GM23248 (cell line): ENCODE measurements at regions not wholly inside any gene's neighbourhood (a gene's known extent, or its start where the extent isn't known, plus 50 kb on each side); places are given as distances from the start of the nearest gene placed in this dataset.
"Not testable (repeated sequence)": the region's sequence is repeated elsewhere in the genome, so short reads cannot be mapped to it uniquely, and the experiment has no call there.

Experiments used
- DNase-seq: peaks from one replicate; pipeline ENCODE4 v3.0.0-alpha.2; 2015
- H2AFZ ChIP-seq: fragments of 200-600 bp; sonication (generic); 2 replicates; pipeline ENCODE4 v1.6.1; 2016; ENCODE audit warnings: antibody characterized with exemption
- H3F3A ChIP-seq: fragments of 200-600 bp; sonication (generic); 2 replicates; pipeline ENCODE4 v1.6.1; 2016; ENCODE audit warnings: mild to moderate bottlenecking, antibody characterized with exemption, mixed run types; ENCODE audit not compliant: insufficient read depth
- H3K27ac ChIP-seq: fragments of 200-600 bp; sonication (generic); 2 replicates; pipeline ENCODE4 v1.5.1; 2016; ENCODE audit warnings: mild to moderate bottlenecking
- H3K27me3 ChIP-seq: fragments of 200-600 bp; sonication (generic); replicated peaks from 2 replicates; pipeline ENCODE4 v1.6.1; 2016; ENCODE audit warnings: mild to moderate bottlenecking; ENCODE audit not compliant: insufficient read depth
- H3K36me3 ChIP-seq: fragments of 200-600 bp; sonication (generic); 2 replicates; pipeline ENCODE4 v1.6.1; 2016; ENCODE audit warnings: low read depth, mild to moderate bottlenecking
- H3K4me1 ChIP-seq: fragments of 200-600 bp; sonication (generic); 2 replicates; pipeline ENCODE4 v1.6.1; 2016; ENCODE audit warnings: mild to moderate bottlenecking; ENCODE audit not compliant: insufficient read depth
- H3K4me2 ChIP-seq: fragments of 200-600 bp; sonication (generic); one replicate; pipeline ENCODE4 v1.6.1; 2016; ENCODE audit warnings: mild to moderate bottlenecking; ENCODE audit not compliant: unreplicated experiment
- H3K4me3 ChIP-seq: fragments of 200-600 bp; sonication (generic); 2 replicates; pipeline ENCODE4 v1.5.1; 2016; ENCODE audit warnings: mild to moderate bottlenecking
- H3K79me2 ChIP-seq: fragments of 200-600 bp; sonication (generic); 2 replicates; pipeline ENCODE4 v1.6.1; 2016; ENCODE audit warnings: mild to moderate bottlenecking; ENCODE audit not compliant: insufficient read depth
- H3K9ac ChIP-seq: fragments of 200-600 bp; sonication (generic); 2 replicates; pipeline ENCODE4 v1.6.1; 2016; ENCODE audit warnings: mild to moderate bottlenecking
- H3K9me2 ChIP-seq: fragments of 200-600 bp; sonication (generic); 2 replicates; pipeline ENCODE4 v1.6.1; 2016; ENCODE audit warnings: mixed run types, mild to moderate bottlenecking, moderate library complexity; ENCODE audit not compliant: insufficient read depth
- H3K9me3 ChIP-seq: fragments of 200-600 bp; sonication (generic); one replicate; pipeline ENCODE4 v1.6.1; 2017; ENCODE audit warnings: low read depth
- H4K20me1 ChIP-seq: fragments of 200-600 bp; sonication (generic); 2 replicates; pipeline ENCODE4 v1.6.0; 2016; ENCODE audit not compliant: insufficient read depth
- EZH2 ChIP-seq: fragments of 200-600 bp; sonication (generic); IDR thresholded peaks from 2 replicates; pipeline ENCODE4 v1.6.1; 2018; ENCODE audit warnings: antibody characterized with exemption, mild to moderate bottlenecking; ENCODE audit not compliant: insufficient read depth, poor library complexity, severe bottlenecking
- EZH2phosphoT487 ChIP-seq: fragments of 200-600 bp; sonication (generic); IDR thresholded peaks from 2 replicates; pipeline ENCODE4 v1.6.1; 2018; ENCODE audit warnings: antibody characterized with exemption, moderate library complexity, mild to moderate bottlenecking, low read depth; ENCODE audit not compliant: insufficient read depth
- WGBS, 2 experiments: methylation state at CpG; one replicate each; pipeline ENCODE4 v1.1.6; 2015 to 2017; ENCODE audit warnings: low lambda C conversion rate in 2 of 2, low coverage in 1 of 2; ENCODE audit errors: missing lambda C conversion rate in 2 of 2; 5-methylcytosine and 5-hydroxymethylcytosine counted together
- in situ Hi-C: fragments of 300-500 bp; cut with MboI; formaldehyde crosslinking; loops from 2 replicates; pipeline ENCODE4 v1.15.0; 2020

DNA sequence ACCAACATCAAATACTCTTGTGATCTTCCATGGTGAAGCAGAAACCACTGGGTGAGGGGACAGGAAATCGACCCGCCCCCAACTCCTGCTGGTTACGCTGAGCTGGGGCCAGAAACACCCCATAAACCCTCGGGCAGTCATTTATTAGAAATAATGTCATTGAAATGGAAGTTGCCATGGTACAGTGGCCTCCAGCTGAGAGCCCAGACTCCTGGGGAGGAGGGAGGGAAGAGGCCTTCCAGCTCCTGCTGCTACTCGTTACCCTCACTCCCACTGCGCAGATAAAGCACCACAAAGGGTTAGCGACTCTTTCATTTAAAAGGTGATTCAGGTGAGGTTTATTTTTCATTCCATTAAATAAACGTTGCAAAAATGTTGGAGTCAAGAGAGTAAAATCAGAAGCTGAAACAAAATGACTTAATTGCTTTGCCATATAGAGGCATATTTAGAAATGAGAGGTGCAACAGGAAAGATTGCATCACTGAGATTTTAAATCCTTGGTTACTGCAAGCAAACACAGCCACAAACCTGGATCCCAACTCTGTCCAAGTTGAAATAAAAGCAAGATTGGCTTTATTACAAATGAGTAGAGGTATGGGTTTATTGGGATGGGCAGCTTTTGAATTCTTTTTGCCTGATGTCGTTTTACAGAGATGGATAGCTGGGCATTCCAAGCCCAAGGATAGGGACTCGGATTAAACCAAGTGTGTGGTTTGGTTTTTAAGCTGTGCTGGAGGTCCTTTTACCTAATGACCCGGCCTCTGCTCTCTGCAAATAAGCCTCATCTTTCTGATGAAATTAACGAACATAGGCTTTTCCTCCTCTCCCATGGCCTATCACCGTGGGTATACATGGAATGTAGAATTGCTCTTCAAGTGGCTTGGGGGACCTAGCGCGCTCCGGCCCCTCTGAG is 92.0 kb downstream of the LYZL1 start:
- not testable (repeated sequence) for DNase-seq, H3K4me1 ChIP-seq, H3K9ac ChIP-seq, H3K36me3 ChIP-seq, H2AFZ ChIP-seq, H3F3A ChIP-seq, H3K9me2 ChIP-seq, H3K4me2 ChIP-seq, H3K4me3 ChIP-seq, H3K79me2 ChIP-seq, H3K27me3 ChIP-seq, H4K20me1 ChIP-seq, H3K27ac ChIP-seq, H3K9me3 ChIP-seq
- 52 to 53% methylated on average over 16 of the region's 16 CpGs for WGBS, 2 experiments
- in situ Hi-C loops, result loop anchor here (10.0 kb wide), 1 partner anchor 124 kb away; no protein-coding TSS in a partner anchor

DNA sequence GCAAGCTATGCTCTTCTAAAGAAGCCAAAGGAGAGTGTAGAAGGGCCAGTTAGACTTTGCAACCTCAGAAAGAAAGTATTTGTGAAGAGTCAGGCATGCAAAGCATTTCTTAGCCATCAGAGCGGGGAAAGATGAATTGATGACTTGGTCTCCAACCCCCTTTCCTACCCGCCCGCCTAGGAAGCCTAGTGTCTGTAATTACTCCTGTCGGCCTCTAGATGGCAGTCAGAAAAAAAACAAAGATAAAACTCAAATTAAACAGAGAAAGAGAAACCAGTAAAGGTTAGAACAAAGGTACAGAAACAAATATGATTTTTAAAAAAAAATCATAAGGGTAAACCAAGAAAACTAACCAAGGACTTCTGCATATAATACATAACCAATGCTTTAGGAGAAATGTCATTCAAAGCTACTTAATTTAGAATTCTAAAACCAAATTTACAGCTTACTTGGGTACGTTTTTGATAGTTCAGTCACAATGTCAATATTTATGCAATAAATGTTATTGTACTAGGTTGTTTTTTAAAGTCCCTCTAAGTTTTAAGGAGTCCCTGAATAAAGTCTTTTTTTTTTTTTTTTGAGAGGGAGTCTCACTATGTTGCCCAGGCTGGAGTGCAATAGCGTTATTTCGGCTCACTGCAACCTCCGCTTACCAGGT is 97.6 kb downstream of the LYZL1 start:
- no peaks in the 10 kb centered on the region for H3K4me1 ChIP-seq
- H3K4me2 ChIP-seq, result no peak overlapping the region
- H3K9me2 ChIP-seq, result no peaks in the 10 kb centered on the region
- WGBS, 2 experiments, result 41 to 48% methylated on average over 8 of the region's 8 CpGs
- no peaks in the 10 kb centered on the region for H4K20me1 ChIP-seq
- H3K9ac ChIP-seq, result no peak overlapping the region
- in situ Hi-C loops, result loop anchor here (10.0 kb wide), 1 partner anchor 118 kb away; no protein-coding TSS in a partner anchor
- DNase-seq, result peak; percentile 58
- no peaks in the 10 kb centered on the region for H3K9me3 ChIP-seq
- peaks cover 22% of the 10 kb centered on the region for H3K27me3 ChIP-seq
- TF ChIP-seq EZH2 (no peak), EZH2phosphoT487 (no peak)
- no peaks in the 10 kb centered on the region for H3K79me2 ChIP-seq
- no peaks in the 10 kb centered on the region for H3K36me3 ChIP-seq
- no peak overlapping the region for H3K27ac ChIP-seq
- H3K4me3 ChIP-seq, result no peak overlapping the region
- no peaks in the 10 kb centered on the region for H3F3A ChIP-seq
- 0 out of 2 replicates have a peak overlapping the region, but pooled peaks have one; percentile 31 for H2AFZ ChIP-seq

DNA sequence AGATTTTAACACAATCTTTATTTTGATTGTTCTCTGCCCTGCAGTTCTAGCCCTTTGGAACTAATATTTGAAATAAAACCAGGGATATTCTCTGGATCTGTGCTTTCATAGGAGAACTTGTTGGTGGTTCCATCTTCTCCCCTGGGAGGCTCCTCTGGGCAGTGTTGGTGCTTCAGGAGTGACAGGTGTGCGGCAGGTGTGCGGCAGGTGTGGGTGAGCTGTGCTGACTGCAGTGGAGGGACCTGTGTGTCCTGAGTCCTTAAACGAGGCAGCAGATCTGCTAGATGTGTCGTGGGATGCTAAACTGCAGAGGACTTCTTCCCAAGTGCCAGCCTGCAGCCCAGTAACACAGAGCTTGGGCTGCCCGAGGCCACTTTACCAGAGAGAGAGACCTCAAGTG is 98.4 kb downstream of the LYZL1 start:
- WGBS, 2 experiments, result 43 to 50% methylated on average over 5 of the region's 5 CpGs

DNA sequence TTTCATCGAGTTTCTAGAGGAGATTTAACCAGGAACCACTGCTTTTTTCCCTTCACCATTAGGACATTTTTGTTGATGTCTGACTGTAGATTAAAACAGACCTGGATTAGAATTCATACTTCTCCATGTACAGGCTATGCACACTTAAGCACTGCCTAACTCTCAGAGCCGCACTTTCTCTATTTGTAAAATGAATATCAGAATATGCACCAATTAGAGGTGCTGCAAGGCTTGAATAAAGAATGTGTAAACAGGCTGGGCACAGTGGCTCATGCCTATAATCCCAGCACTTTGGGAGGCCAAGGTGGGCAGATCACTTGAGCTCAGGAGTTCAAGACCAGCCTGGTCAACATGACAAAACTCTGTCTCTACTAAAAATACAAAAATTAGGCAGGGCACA is 99.2 kb downstream of the LYZL1 start:
- not testable (repeated sequence) for H3K36me3 ChIP-seq, H3F3A ChIP-seq, H2AFZ ChIP-seq, H3K9ac ChIP-seq, H3K9me3 ChIP-seq, DNase-seq, H3K9me2 ChIP-seq, H3K27ac ChIP-seq, H4K20me1 ChIP-seq, H3K79me2 ChIP-seq, H3K4me3 ChIP-seq, H3K4me2 ChIP-seq, H3K4me1 ChIP-seq
- WGBS, 2 experiments, result 46% methylated on average over 2 of the region's 2 CpGs
- in situ Hi-C loops, result loop anchor here (10.0 kb wide), 1 partner anchor 117 kb away; no protein-coding TSS in a partner anchor
- peaks cover 16% of the 10 kb centered on the region for H3K27me3 ChIP-seq

More for the DNA sequence above, 98.4 kb downstream of the LYZL1 start:
- Histone ChIP-seq H3K27ac (no peak overlapping the region), H3K27me3 (peaks cover 16% of the 10 kb centered on the region), H2AFZ (no peak overlapping the region), H4K20me1 (no peaks in the 10 kb centered on the region), H3F3A (no peaks in the 10 kb centered on the region), H3K9ac (no peak overlapping the region), H3K4me1 (no peaks in the 10 kb centered on the region), H3K79me2 (no peaks in the 10 kb centered on the region), H3K36me3 (no peaks in the 10 kb centered on the region), H3K4me3 (no peak overlapping the region), H3K9me3 (no peaks in the 10 kb centered on the region), H3K9me2 (no peaks in the 10 kb centered on the region), H3K4me2 (no peak overlapping the region)
- TF ChIP-seq EZH2 (no peak), EZH2phosphoT487 (no peak)
- DNase-seq, result no peak
- in situ Hi-C loops, result loop anchor here (10.0 kb wide), 1 partner anchor 118 kb away; no protein-coding TSS in a partner anchor
